Esophagus squamous epithelium (tissue), 4 donors: ENCODE measurements at regions not wholly inside any gene's neighbourhood (a gene's known extent, or its start where the extent isn't known, plus 50 kb on each side); places are given as distances from the start of the nearest gene placed in this dataset.

Experiments used
- POLR2A ChIP-seq, 4 donors: fragments of 450-650 bp; IDR thresholded peaks; one replicate each; pipeline ENCODE4 v1.6.1; 2017; ENCODE audit warnings: antibody characterized with exemption in 4 of 4, mild to moderate bottlenecking in 4 of 4, moderate library complexity in 3 of 4
- TF ChIP-seq, protein P1 (sequence below), 6 experiments: fragments of 450-650 bp in 4 of 6; fragments of 200-600 bp in 2 of 6; sonication (generic) in 2 of 6; IDR thresholded peaks; one replicate each; pipeline ENCODE4 v1.5.1; 2016 to 2019; ENCODE audit warnings: antibody characterized with exemption in 6 of 6, mild to moderate bottlenecking in 4 of 6, moderate library complexity in 4 of 6

DNA sequence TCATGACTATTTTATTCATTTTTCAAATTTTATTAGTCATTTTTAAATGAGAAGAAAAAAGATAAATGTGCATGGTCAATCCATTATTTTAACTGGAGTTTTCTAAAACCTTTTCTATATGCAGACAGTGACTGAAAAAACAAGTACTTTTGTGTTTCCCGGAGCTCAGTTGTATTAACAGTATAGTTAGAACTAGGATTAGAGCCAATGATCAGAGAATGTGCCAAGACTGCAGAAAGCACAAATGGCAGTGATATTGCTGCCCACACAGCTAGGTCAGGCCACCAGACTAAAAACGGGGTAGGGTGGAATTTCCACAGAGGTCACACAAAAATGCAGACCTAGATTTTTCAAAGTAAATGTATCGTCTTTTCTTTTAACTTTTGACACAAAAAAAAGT lies 163.1 kb upstream of the GRIK3 start:
- TF ChIP-seq, protein P1, sequence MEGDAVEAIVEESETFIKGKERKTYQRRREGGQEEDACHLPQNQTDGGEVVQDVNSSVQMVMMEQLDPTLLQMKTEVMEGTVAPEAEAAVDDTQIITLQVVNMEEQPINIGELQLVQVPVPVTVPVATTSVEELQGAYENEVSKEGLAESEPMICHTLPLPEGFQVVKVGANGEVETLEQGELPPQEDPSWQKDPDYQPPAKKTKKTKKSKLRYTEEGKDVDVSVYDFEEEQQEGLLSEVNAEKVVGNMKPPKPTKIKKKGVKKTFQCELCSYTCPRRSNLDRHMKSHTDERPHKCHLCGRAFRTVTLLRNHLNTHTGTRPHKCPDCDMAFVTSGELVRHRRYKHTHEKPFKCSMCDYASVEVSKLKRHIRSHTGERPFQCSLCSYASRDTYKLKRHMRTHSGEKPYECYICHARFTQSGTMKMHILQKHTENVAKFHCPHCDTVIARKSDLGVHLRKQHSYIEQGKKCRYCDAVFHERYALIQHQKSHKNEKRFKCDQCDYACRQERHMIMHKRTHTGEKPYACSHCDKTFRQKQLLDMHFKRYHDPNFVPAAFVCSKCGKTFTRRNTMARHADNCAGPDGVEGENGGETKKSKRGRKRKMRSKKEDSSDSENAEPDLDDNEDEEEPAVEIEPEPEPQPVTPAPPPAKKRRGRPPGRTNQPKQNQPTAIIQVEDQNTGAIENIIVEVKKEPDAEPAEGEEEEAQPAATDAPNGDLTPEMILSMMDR (IDR thresholded peaks at IDR 0.05), result no peak
- no peak for TF ChIP-seq POLR2A (IDR thresholded peaks at IDR 0.05)
